ENCODE measurements at regions not wholly inside any gene's neighbourhood (a gene's known extent, or its start where the extent isn't known, plus 50 kb on each side); places are given as distances from the start of the nearest gene placed in this dataset.

- Mint-ChIP-seq H3K36me3 (ENCODE audit: low read depth) (no peaks in the 10 kb centered on the region), H3K27me3 (peaks cover 17% of the 10 kb centered on the region), H3K27ac (no peak overlapping the region), H3K4me3 (no peak overlapping the region), H3K4me1 (ENCODE audit: low read depth) (no peaks in the 10 kb centered on the region), H3K9me3 (peaks cover 2% of the 10 kb centered on the region)
- no peaks in the 10 kb centered on the region for H3K4me1 ChIP-seq (ENCODE audit: insufficient read depth, low read length)
- no peak for DNase-seq
- intact Hi-C loops (cut with DNase I, micrococcal nuclease), result loop anchor here in 1 of 2 experiments (10.0 kb wide), 1 partner anchor 57 kb away; no protein-coding TSS in a partner anchor
- no peaks in the 10 kb centered on the region for H3K27me3 ChIP-seq (ENCODE audit: control insufficient read depth in 1 of 2, insufficient read depth in 2 of 2, low read length in 2 of 2)
- CTCF ChIA-PET, result no interaction called here
- H3K27ac ChIP-seq (ENCODE audit: low read depth in 1 of 2, low read length in 2 of 2), result no peak overlapping the region
- ATAC-seq (ENCODE audit: poor library complexity), result no peak
- no peak overlapping the region for H3K4me3 ChIP-seq (ENCODE audit: low read length)
- no peaks in the 10 kb centered on the region for H3K36me3 ChIP-seq (ENCODE audit: insufficient read depth, low read length)
- TF ChIP-seq, protein P1, sequence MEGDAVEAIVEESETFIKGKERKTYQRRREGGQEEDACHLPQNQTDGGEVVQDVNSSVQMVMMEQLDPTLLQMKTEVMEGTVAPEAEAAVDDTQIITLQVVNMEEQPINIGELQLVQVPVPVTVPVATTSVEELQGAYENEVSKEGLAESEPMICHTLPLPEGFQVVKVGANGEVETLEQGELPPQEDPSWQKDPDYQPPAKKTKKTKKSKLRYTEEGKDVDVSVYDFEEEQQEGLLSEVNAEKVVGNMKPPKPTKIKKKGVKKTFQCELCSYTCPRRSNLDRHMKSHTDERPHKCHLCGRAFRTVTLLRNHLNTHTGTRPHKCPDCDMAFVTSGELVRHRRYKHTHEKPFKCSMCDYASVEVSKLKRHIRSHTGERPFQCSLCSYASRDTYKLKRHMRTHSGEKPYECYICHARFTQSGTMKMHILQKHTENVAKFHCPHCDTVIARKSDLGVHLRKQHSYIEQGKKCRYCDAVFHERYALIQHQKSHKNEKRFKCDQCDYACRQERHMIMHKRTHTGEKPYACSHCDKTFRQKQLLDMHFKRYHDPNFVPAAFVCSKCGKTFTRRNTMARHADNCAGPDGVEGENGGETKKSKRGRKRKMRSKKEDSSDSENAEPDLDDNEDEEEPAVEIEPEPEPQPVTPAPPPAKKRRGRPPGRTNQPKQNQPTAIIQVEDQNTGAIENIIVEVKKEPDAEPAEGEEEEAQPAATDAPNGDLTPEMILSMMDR (IDR thresholded peaks at IDR 0.05), result no peak
- POLR2A ChIA-PET, result no interaction called here
- peaks cover 4 to 5% of the 10 kb centered on the region in 2 experiments for H3K9me3 ChIP-seq (ENCODE audit: control insufficient read depth in 1 of 2, insufficient read depth in 1 of 2, low read length in 2 of 2)
These were observed 94.2 kb upstream of the NDUFV2 start for GRCh38 chr18:9008200-9008708.

DNA sequence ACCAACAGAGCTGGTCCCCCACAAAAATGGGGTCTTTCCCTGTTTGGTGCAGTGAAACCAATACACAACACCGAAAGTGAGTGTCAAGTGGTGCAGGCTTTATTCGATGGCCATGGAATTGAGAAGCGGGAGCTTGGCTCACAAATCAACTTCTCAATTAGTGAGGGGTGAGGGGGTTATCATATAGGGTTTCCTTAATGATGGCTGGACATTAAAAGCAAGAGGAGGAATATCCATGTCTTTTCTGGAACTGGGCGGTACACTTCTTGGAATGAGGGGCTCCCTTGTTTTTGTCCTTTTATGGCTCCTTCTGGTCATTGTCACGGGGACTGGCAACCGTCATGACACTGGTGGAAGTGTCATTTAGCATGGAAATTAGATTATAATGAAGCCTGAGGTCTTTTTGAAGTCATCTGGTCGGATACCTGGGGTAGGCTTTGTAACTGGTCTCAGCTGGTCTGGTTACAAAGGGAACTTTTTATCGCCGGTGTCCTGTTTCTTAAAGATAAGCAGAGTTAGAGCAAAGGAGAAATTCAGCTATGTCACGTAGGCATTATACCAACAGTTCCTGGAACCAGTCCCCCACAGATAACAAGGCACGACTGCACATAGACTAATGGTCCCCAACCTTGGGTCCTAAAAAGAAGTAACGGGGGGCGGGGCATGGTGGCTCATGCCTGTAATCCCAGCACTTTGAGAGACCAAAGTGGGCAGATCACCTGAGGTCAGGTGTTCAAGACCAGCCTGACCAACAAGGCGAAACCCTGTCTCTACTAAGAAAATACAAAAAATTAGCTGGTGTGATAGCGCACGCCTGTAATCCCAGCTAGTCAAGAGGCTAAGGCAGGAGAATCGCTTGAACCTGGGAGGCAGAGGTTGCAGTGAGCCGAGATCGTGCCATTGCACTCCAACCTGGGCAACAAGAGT is 93.5 kb upstream of the NDUFV2 start:
- ChIA-PET CTCF (interaction anchor here (0.6 to 1.2 kb wide), 4 partner anchors 9 to 1944 kb away, joined by 3 to 4 read pairs (median 3); no protein-coding TSS in a partner anchor), POLR2A (no interaction called here)
- TF ChIP-seq, protein P1 (IDR thresholded peaks at IDR 0.05), result no peak
- H3K4me1 ChIP-seq (ENCODE audit: insufficient read depth, low read length), result no peaks in the 10 kb centered on the region
- ATAC-seq (ENCODE audit: poor library complexity) (no peak), DNase-seq (no peak)
- H3K4me3 Mint-ChIP-seq, result no peak overlapping the region
- H3K4me3 ChIP-seq (ENCODE audit: low read length), result no peak overlapping the region
- H3K9me3 Mint-ChIP-seq, result no peaks in the 10 kb centered on the region
- H3K9me3 ChIP-seq (ENCODE audit: control insufficient read depth in 1 of 2, insufficient read depth in 1 of 2, low read length in 2 of 2), result peaks cover 0 to 4% of the 10 kb centered on the region in 2 experiments
- no peak overlapping the region for H3K27ac ChIP-seq (ENCODE audit: low read depth in 1 of 2, low read length in 2 of 2)
- intact Hi-C loops (cut with DNase I, micrococcal nuclease), result loop anchor here in 1 of 2 experiments (10.0 kb wide), 1 partner anchor 56 kb away; no protein-coding TSS in a partner anchor
- no peaks in the 10 kb centered on the region for H3K36me3 ChIP-seq (ENCODE audit: insufficient read depth, low read length)
- H3K4me1 Mint-ChIP-seq (ENCODE audit: low read depth), result no peaks in the 10 kb centered on the region
- no peaks in the 10 kb centered on the region for H3K36me3 Mint-ChIP-seq (ENCODE audit: low read depth)
- H3K27ac Mint-ChIP-seq, result no peak overlapping the region
- peaks cover 17% of the 10 kb centered on the region for H3K27me3 Mint-ChIP-seq
- no peaks in the 10 kb centered on the region for H3K27me3 ChIP-seq (ENCODE audit: control insufficient read depth in 1 of 2, insufficient read depth in 2 of 2, low read length in 2 of 2)

DNA sequence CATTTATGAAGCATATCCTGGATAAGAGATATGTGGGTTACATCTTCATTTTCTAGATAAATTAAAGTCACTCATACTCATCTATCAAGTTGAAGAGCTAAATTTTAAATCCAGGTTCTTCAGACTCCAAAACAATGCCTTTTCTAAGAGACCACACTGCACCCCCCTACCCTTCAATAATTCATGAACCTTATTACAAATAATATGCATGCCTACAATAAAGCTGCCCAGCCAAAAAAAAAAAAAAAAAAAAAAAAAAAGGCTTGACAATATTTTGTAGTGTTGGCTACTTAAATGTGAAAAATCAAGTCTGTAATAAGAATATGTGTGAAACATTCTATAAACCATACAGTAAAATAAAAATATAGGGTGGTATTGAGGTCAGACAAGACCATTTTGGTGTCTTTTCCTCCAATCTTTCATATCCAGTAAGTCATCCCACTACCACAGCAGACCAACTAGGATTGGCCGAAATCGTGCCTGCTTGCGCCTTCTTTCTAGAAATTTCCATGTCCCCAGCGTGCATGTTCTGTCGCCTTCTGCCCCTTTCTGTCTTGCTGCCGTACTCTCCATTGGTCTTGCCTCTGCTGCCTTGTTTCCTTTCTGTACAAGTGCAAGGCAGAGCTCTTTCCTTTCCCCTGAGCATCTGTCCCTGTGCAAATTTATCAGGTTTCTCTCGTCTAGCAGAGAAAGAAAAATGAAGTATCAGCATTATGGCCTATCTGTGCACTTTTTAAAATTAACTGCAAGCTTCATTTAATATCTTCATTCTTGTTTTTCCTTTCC is 92.6 kb upstream of the NDUFV2 start:
- intact Hi-C loops (cut with DNase I, micrococcal nuclease), result loop anchor here in 1 of 2 experiments (10.0 kb wide), 1 partner anchor 55 kb away; no protein-coding TSS in a partner anchor
- Histone ChIP-seq H3K36me3 (ENCODE audit: insufficient read depth, low read length) (no peaks in the 10 kb centered on the region), H3K4me1 (ENCODE audit: insufficient read depth, low read length) (no peaks in the 10 kb centered on the region), H3K4me3 (ENCODE audit: low read length) (no peak overlapping the region), H3K27me3 (ENCODE audit: control insufficient read depth in 1 of 2, insufficient read depth in 2 of 2, low read length in 2 of 2) (no peaks in the 10 kb centered on the region), H3K9me3 (ENCODE audit: control insufficient read depth in 1 of 2, insufficient read depth in 1 of 2, low read length in 2 of 2) (no peaks in the 10 kb centered on the region), H3K27ac (ENCODE audit: low read depth in 1 of 2, low read length in 2 of 2) (no peak overlapping the region)
- Mint-ChIP-seq H3K9me3 (no peaks in the 10 kb centered on the region), H3K36me3 (ENCODE audit: low read depth) (no peaks in the 10 kb centered on the region), H3K27ac (no peak overlapping the region), H3K4me1 (ENCODE audit: low read depth) (no peaks in the 10 kb centered on the region), H3K27me3 (peaks cover 13% of the 10 kb centered on the region), H3K4me3 (no peak overlapping the region)
- DNase-seq (no peak), ATAC-seq (ENCODE audit: poor library complexity) (no peak)
- TF ChIP-seq, protein P1 (IDR thresholded peaks at IDR 0.05), result no peak
- POLR2A ChIA-PET, result no interaction called here
- CTCF ChIA-PET, result interaction anchor here (0.6 to 1.2 kb wide), 4 partner anchors 10 to 1944 kb away, joined by 3 to 4 read pairs (median 3); no protein-coding TSS in a partner anchor
